ENCODE measurements at regions not wholly inside any gene's neighbourhood (a gene's known extent, or its start where the extent isn't known, plus 50 kb on each side); places are given as distances from the start of the nearest gene placed in this dataset.

GRCh38 chr2:226520723-226521122 lies 278.9 kb downstream of the IRS1 start (continued):
- TF ChIP-seq ZBTB33 (CRISPR knock-in tag; IDR thresholded peaks at IDR 0.05) (no peak), ATAD3A (CRISPR knock-in tag; IDR thresholded peaks at IDR 0.05) (no peak), CTCF (CRISPR knock-in tag; IDR thresholded peaks at IDR 0.05) (peak; percentile 32)

GRCh38 chr2:226515344-226516055 lies 284.1 kb downstream of the IRS1 start:
- peak overlapping the region in 1 of 3 experiments; percentile 3; a peak in 1 of 6 replicates for H3K4me3 ChIP-seq (replicated peaks in 1 of 3; ENCODE audit: insufficient read depth in 1 of 3, low read depth in 2 of 3, low read length in 3 of 3)
- TF ChIP-seq ZNF609 (CRISPR knock-in tag; IDR thresholded peaks at IDR 0.05; ENCODE audit: borderline replicate concordance) (peak; percentile 51; the same call in 1 of the 2 replicates), ELF1 (CRISPR knock-in tag; IDR thresholded peaks at IDR 0.05) (peak; percentile 9; the same call in 1 of the 2 replicates), MLX (CRISPR knock-in tag; IDR thresholded peaks at IDR 0.05) (peak; percentile 94), RXRB (CRISPR knock-in tag; IDR thresholded peaks at IDR 0.05; ENCODE audit: borderline replicate concordance) (peak; percentile 90), NFE2L2 (IDR thresholded peaks at IDR 0.05; ENCODE audit: low read length) (peak; percentile 79), POGZ (CRISPR knock-in tag; IDR thresholded peaks at IDR 0.05) (peak; percentile 90), NFKBIZ (CRISPR knock-in tag; IDR thresholded peaks at IDR 0.05) (peak; percentile 51; the same call in 1 of the 2 replicates), HMG20A (CRISPR knock-in tag; IDR thresholded peaks at IDR 0.05; ENCODE audit: borderline replicate concordance) (peak; percentile 89)

More at GRCh38 chr2:226515344-226516055, 284.1 kb downstream of the IRS1 start:
- Histone ChIP-seq H3K9ac (ENCODE audit: insufficient read depth, low read depth, low read length) (peak overlapping the region; percentile 59), H3K79me2 (ENCODE audit: insufficient read depth, low read length) (no peaks in the 10 kb centered on the region), H3K9me3 (ENCODE audit: low read length) (peaks cover 5% of the 10 kb centered on the region), H3K4me1 (ENCODE audit: insufficient read depth, low read length) (peaks cover 35% of the 10 kb centered on the region), H3K4me2 (ENCODE audit: low read depth, low read length) (peak overlapping the region; percentile 54), H3K27me3 (ENCODE audit: control insufficient read depth in 1 of 2, insufficient read depth in 2 of 2, low read length in 2 of 2) (no peaks in the 10 kb centered on the region), H3K36me3 (replicated peaks in 1 of 2; ENCODE audit: control insufficient read depth in 1 of 2, insufficient read depth in 2 of 2, low read length in 2 of 2) (no peaks in the 10 kb centered on the region), H3K27ac (ENCODE audit: extremely low read length, insufficient read depth, low read length) (peak overlapping the region; percentile 89), H2AFZ (ENCODE audit: low read length) (peak overlapping the region; percentile 84), H4K20me1 (ENCODE audit: insufficient read depth, low read length) (no peaks in the 10 kb centered on the region)
- POLR2A ChIA-PET, result interaction anchor here (1.0 to 1.1 kb wide), 2 partner anchors 38 to 68 kb away, joined by 3 to 4 read pairs; no protein-coding TSS in a partner anchor
- in situ Hi-C loops (cut with HindIII; ENCODE audit: extremely low pct_ligation_motif_present, low pct_unique_long_range_greater_than_20kb), result no loop called here
- peak; percentile 98 for ATAC-seq
- FAIRE-seq, result no peak
- CTCF ChIA-PET (ENCODE audit: low intra/inter-chr PET ratio, low total read pairs), result interaction anchor here (1.2 kb wide), 1 partner anchor 286 kb away, joined by 3 read pairs; no protein-coding TSS in a partner anchor
- no TSS peak for BruUV-seq (replicated peaks)
- peak; percentile 94 for DNase-seq (ENCODE audit: low spot score)
- WGBS (ENCODE audit: low lambda C conversion rate), result 22% methylated on average over 4 of the region's 4 CpGs
- intact Hi-C loops (cut with micrococcal nuclease; ENCODE audit: unreplicated experiment), result loop anchor here (1.0 to 2.0 kb wide), 3 partner anchors 37 to 285 kb away; no protein-coding TSS in a partner anchor
